Endothelial cell of umbilical vein (primary cell): ENCODE measurements at regions not wholly inside any gene's neighbourhood (a gene's known extent, or its start where the extent isn't known, plus 50 kb on each side); places are given as distances from the start of the nearest gene placed in this dataset.

Experiments
- BruUV-seq: library from RNA; stranded (reverse); fragments of 400-500 nt; replicated peaks from 2 replicates; lab custom pipeline; 2021; lab: Mats Ljungman, UMichigan
- CTCF ChIA-PET: fragments of 300-600, 350-600 bp; sonication (Branson Sonifier 250); formaldehyde crosslinking; loops from one replicate; lab custom pipeline; 2021; ENCODE audit warnings: antibody characterized with exemption, inconsistent platforms; lab: Charles Lee
- POLR2A ChIA-PET: fragments of 300-600, 350-600 bp; sonication (Branson Sonifier 250); formaldehyde crosslinking; loops from one replicate; lab custom pipeline; 2021; ENCODE audit warnings: antibody characterized with exemption, inconsistent platforms; lab: Charles Lee
- DNase-seq: peaks from one replicate; pipeline ENCODE4 v3.0.0-alpha.2; 2011; ENCODE audit warnings: low read depth, low spot score
- FAIRE-seq: peaks from 2 replicates; lab custom pipeline; 2011; peaks lifted over from hg19 to GRCh38; lab: Jason Lieb, UNC
- H2AFZ ChIP-seq: 2 replicates; pipeline ENCODE4 v1.6.0; 2012; ENCODE audit warnings: low read depth, low read length, control low read depth, inconsistent platforms
- H3K27ac ChIP-seq: 2 replicates; pipeline ENCODE4 v1.5.1; 2011; ENCODE audit warnings: low read depth, mild to moderate bottlenecking, control low read depth, low read length, moderate library complexity; ENCODE audit not compliant: insufficient read depth
- H3K27me3 ChIP-seq, 2 experiments: 2 replicates each; pipeline versions ENCODE4 v1.6.0 to v1.6.1; 2011; ENCODE audit warnings: low read length in 2 of 2, mixed read lengths in 1 of 2; ENCODE audit not compliant: control insufficient read depth in 2 of 2, insufficient read depth in 2 of 2
- H3K36me3 ChIP-seq, 2 experiments: 2 replicates in 1 of 2; 3 replicates in 1 of 2; pipeline ENCODE4 v1.5.1; 2011; ENCODE audit warnings: low read length in 2 of 2, mild to moderate bottlenecking in 1 of 2, moderate library complexity in 1 of 2; ENCODE audit not compliant: control insufficient read depth in 2 of 2, insufficient read depth in 2 of 2; ENCODE audit errors: extremely low read depth in 1 of 2
- H3K4me1 ChIP-seq: 3 replicates; pipeline ENCODE4 v1.5.1; 2011; ENCODE audit warnings: mild to moderate bottlenecking, low read length; ENCODE audit not compliant: control insufficient read depth, insufficient read depth; ENCODE audit errors: extremely low read depth
- H3K4me2 ChIP-seq: 2 replicates; pipeline ENCODE4 v1.6.1; 2011; ENCODE audit warnings: low read length, control low read depth, mixed read lengths; ENCODE audit not compliant: insufficient read depth
- H3K4me3 ChIP-seq, 3 experiments: fragments of 200-600 bp in 1 of 3; sonication (generic), shearing (Covaris generic) in 1 of 3; replicated peaks in 1 of 3; 2 replicates each; pipeline ENCODE4 v1.5.1; 2011 to 2016; ENCODE audit warnings: control low read depth in 3 of 3, low read length in 3 of 3, mild to moderate bottlenecking in 2 of 3, inconsistent platforms in 1 of 3, low read depth in 1 of 3, moderate library complexity in 1 of 3; ENCODE audit not compliant: insufficient read depth in 1 of 3
- H3K79me2 ChIP-seq: 2 replicates; pipeline ENCODE4 v1.6.0; 2012; ENCODE audit warnings: low read length, inconsistent platforms; ENCODE audit not compliant: control insufficient read depth, insufficient read depth
- H3K9ac ChIP-seq: replicated peaks from 2 replicates; pipeline ENCODE3; 2011; ENCODE audit warnings: low read length, control low read depth; ENCODE audit not compliant: insufficient read depth; ENCODE audit errors: extremely low read depth
- H3K9me1 ChIP-seq: replicated peaks from 3 replicates; pipeline ENCODE4 v1.6.0; 2011; ENCODE audit warnings: mild to moderate bottlenecking, low read length; ENCODE audit not compliant: control insufficient read depth, insufficient read depth; ENCODE audit errors: extremely low read depth
- H3K9me3 ChIP-seq: replicated peaks from 2 replicates; pipeline ENCODE4 v1.5.1; 2012; ENCODE audit warnings: low read length, inconsistent platforms; ENCODE audit not compliant: control insufficient read depth, insufficient read depth
- H4K20me1 ChIP-seq: replicated peaks from 2 replicates; pipeline ENCODE3; 2011; ENCODE audit warnings: mild to moderate bottlenecking, low read length; ENCODE audit not compliant: control insufficient read depth, insufficient read depth; ENCODE audit errors: extremely low read depth
- CTCF ChIP-seq, 2 donors: IDR thresholded peaks; 1 replicate in 1 of 2; 2 replicates in 1 of 2; pipeline ENCODE4 v1.5.1; 2011; ENCODE audit warnings: low read length in 2 of 2, mild to moderate bottlenecking in 2 of 2, moderate library complexity in 2 of 2, control low read depth in 1 of 2, inconsistent platforms in 1 of 2, low read depth in 1 of 2; ENCODE audit not compliant: insufficient read depth in 1 of 2; ENCODE audit errors: extremely low read depth in 1 of 2
- EZH2 ChIP-seq: IDR thresholded peaks from 2 replicates; pipeline ENCODE4 v1.6.1; 2012; ENCODE audit warnings: borderline replicate concordance, low read depth, mild to moderate bottlenecking, moderate library complexity, low read length, inconsistent platforms; ENCODE audit not compliant: severe bottlenecking
- FOS ChIP-seq: IDR thresholded peaks from 2 replicates; pipeline ENCODE4 v1.6.1; 2011; ENCODE audit warnings: mild to moderate bottlenecking, low read length, moderate library complexity, borderline replicate concordance; ENCODE audit not compliant: insufficient read depth
- GATA2 ChIP-seq: IDR thresholded peaks from 2 replicates; pipeline ENCODE4 v1.7.0; 2011; ENCODE audit warnings: low read depth, mild to moderate bottlenecking, moderate library complexity, mixed read lengths, low read length; ENCODE audit not compliant: insufficient read length, insufficient read depth
- JUN ChIP-seq: IDR thresholded peaks from 2 replicates; pipeline ENCODE4 v1.6.1; 2011; ENCODE audit warnings: borderline replicate concordance, low read depth; ENCODE audit not compliant: insufficient read length, insufficient read depth
- MAX ChIP-seq: IDR thresholded peaks from 2 replicates; pipeline ENCODE4 v1.6.1; 2011; ENCODE audit not compliant: insufficient read depth, insufficient read length
- MYC ChIP-seq: IDR thresholded peaks from one replicate; pipeline ENCODE4 v1.6.1; 2011; ENCODE audit warnings: mild to moderate bottlenecking, low read depth, low read length
- POLR2A ChIP-seq: IDR thresholded peaks from 2 replicates; pipeline ENCODE4 v1.6.1; 2012; ENCODE audit warnings: low read depth, mild to moderate bottlenecking, control low read depth, low read length
- POLR2AphosphoS5 ChIP-seq: IDR thresholded peaks from 2 replicates; pipeline ENCODE4 v1.6.1; 2012; ENCODE audit warnings: low read depth, mild to moderate bottlenecking, control low read depth, low read length, moderate library complexity; ENCODE audit not compliant: insufficient read depth
- dilution Hi-C: fragments of 300-500 bp; cut with MboI; formaldehyde crosslinking; loops from one replicate; pipeline ENCODE4 v1.15.0; 2019; ENCODE audit warnings: low sequenced_read_pairs; ENCODE audit not compliant: extremely low pct_ligation_motif_present
- intact Hi-C: fragments of 100-400 bp; cut with micrococcal nuclease; formaldehyde crosslinking; loops from one replicate; pipeline ENCODE4 v1.10.0; 2022

- DNase-seq: no peak
- POLR2A ChIA-PET: no interaction called here
- intact Hi-C loops: no loop called here
- dilution Hi-C loops: no loop called here
- Histone ChIP-seq H3K9me1 (no peaks in the 10 kb centered on the region), H4K20me1 (no peaks in the 10 kb centered on the region), H3K4me2 (no peak overlapping the region), H3K27me3 (no peaks in the 10 kb centered on the region), H3K4me3 (no peak overlapping the region), H2AFZ (no peak overlapping the region), H3K79me2 (no peaks in the 10 kb centered on the region), H3K27ac (no peak overlapping the region), H3K36me3 (no peaks in the 10 kb centered on the region), H3K9me3 (no peaks in the 10 kb centered on the region), H3K9ac (no peak overlapping the region), H3K4me1 (no peaks in the 10 kb centered on the region)
- FAIRE-seq: no peak
- no TSS peak for BruUV-seq
- CTCF ChIA-PET: no interaction called here
- TF ChIP-seq JUN: no peak
These were observed 375.5 kb upstream of the RBMY1B start for GRCh38 chrY:21135591-21135990.

GRCh38 chrY:21138056-21138758 is 372.9 kb upstream of the RBMY1B start:
- Histone ChIP-seq H3K4me1 (no peaks in the 10 kb centered on the region), H3K4me3 (no peak overlapping the region), H4K20me1 (no peaks in the 10 kb centered on the region), H3K27ac (no peak overlapping the region), H3K79me2 (no peaks in the 10 kb centered on the region), H3K9me3 (no peaks in the 10 kb centered on the region), H3K9ac (no peak overlapping the region), H3K27me3 (no peaks in the 10 kb centered on the region), H3K36me3 (no peaks in the 10 kb centered on the region), H2AFZ (no peak overlapping the region), H3K9me1 (no peaks in the 10 kb centered on the region), H3K4me2 (no peak overlapping the region)
- FAIRE-seq (no peak), DNase-seq (no peak)
- no TSS peak for BruUV-seq
- intact Hi-C loops (no loop called here), dilution Hi-C loops (no loop called here)
- CTCF ChIA-PET: no interaction called here
- POLR2A ChIA-PET: no interaction called here
- TF ChIP-seq EZH2 (no peak), POLR2AphosphoS5 (no peak), GATA2 (no peak), CTCF (IDR thresholded peaks at IDR 0.05; ENCODE audit: extremely low read depth in 1 of 2, insufficient read depth in 1 of 2, low read depth in 1 of 2, low read length in 2 of 2) (no peak), FOS (no peak), MAX (no peak), MYC (no peak), POLR2A (no peak), JUN (no peak)
